TTC549 (cell line): ENCODE measurements at regions not wholly inside any gene's neighbourhood (a gene's known extent, or its start where the extent isn't known, plus 50 kb on each side); places are given as distances from the start of the nearest gene placed in this dataset.
"Not testable (repeated sequence)": the region's sequence is repeated elsewhere in the genome, so short reads cannot be mapped to it uniquely, and the experiment has no call there.

Source experiments
- FAIRE-seq: peaks from 2 replicates; lab custom pipeline; 2012; peaks lifted over from hg19 to GRCh38; lab: Jason Lieb, UNC

DNA sequence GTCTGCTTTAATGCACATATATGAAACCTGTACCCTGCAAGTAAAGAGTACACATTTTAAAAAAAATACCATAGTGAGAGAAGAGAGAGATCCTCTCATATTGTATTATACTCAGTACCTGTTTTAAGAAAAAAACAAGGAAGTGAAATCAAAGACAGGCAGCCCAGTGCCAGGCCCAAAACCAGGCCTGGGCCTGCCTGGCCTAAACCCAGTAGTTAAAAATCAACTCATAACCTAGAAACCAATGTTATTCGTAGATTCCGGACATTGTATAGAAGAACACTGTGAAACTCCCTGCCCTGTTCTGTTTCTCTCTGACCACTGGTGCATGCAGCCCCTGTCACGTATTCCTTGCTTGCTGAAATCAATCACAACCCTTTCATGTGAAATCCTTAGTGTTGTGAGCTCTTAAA lies 1078.0 kb upstream of the FAM98A start:
- FAIRE-seq: not testable (repeated sequence)

DNA sequence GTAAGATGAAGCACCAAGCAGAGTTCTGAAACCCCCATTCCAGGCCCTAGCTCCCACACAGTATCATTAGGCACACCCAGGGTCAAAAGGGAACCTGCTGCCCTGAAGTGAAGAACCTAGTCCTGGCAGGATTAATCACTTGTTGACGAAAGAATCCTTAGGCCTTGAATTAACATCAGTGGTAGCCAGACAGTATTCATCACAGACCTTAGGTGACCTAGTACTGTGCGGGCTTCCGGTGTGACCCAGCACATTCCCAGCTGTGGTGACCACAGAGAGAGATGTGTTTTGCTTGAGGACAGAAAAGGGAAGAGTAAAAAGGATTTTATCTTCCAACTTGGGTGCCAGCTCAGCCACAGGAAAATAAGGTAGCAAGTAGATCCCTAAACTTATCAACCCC lies 1071.4 kb upstream of the FAM98A start:
- no peak for FAIRE-seq

DNA sequence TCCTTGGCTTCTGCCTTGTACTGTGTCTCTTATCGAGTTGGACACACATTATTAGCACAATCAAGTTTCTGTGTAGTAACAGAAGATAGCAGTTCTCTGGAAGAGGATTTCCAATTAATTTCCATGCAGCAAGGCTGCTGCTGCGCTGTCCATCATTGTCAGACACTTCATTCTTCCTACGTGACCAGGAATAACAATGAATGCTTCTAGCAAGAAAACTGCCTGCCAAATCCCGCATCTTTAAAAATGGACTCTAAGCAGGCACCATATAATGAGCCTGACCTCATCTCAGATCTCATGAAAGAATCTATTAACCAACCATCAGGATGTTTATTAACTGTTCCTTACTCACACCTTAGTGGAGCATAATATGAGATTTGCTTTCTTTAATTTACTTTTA lies 1067.7 kb upstream of the FAM98A start:
- FAIRE-seq: no peak

DNA sequence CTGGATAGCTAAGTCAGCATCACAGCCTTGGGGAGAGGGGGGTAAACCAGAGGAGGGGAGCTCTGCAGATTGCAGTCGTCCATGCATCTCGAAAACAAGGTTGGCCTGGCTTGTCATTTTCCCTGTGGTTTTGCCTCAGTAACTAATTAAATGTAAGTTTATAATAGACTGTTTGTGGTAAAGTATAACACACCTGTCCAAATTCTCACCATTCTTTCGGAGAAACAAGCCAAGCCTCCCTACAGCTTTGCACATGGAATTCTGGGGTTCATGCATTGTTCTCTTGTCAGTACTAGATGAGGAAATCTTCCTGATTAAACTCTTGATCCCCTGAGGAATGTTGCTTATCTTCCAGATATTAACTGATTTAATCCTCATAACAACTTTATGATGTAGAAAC lies 1065.2 kb upstream of the FAM98A start:
- no peak for FAIRE-seq

DNA sequence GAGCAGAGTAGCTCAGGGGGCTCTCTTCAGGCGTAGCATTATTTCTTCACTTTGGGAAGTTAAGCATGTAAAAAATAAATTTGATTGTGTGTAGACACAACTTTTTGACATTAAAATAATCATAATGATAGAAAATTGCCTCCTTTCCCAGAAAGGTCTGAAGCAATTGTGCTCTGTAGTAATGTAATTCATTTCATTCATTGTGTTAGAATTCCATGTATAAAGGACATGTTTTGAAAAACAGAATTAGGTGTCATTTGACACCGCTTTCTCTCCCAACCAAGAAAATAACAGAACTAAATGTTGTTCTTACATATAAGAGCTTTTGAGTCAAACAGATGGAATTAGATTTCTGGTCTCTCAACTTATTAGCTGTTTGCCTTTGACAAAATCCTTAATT lies 1064.2 kb upstream of the FAM98A start:
- FAIRE-seq: no peak

DNA sequence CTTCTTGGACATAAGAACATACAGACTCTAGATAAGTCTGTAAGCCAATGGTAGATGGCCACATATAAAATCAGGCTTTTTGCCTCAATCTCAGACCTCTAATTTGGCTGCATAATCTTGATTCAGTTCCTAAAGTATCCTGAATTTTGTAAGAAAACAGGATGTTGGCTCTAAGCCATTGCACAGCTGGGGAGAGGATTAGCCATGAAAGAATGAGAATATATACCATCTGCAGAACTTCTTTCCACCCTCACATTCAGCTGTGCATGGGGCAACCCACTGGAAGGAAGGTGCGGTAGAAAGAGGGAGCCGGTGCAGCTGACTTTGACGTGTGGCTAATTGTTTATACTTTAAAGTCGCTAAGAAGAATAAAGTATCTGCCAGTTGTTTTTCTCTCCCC lies 1061.6 kb upstream of the FAM98A start:
- no peak for FAIRE-seq

DNA sequence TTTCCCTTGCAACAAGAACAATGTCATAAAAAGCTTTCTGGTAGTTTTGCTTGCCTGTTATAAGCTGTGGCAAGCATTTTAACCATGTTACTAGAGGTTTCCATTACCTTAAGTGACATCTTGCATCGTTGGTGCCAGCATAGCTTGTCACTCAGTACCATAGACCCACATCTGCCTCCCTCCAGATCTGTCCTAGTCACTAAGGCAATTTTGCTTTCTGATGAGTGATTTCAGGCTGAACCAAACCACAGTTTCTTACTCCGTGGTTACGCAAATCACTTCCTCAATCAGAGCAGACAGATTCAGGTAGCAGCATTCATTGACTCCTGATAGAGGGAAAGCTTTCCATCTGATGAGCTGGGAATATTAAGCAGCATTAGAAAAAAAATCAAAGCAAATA lies 1057.5 kb upstream of the FAM98A start:
- FAIRE-seq: no peak

DNA sequence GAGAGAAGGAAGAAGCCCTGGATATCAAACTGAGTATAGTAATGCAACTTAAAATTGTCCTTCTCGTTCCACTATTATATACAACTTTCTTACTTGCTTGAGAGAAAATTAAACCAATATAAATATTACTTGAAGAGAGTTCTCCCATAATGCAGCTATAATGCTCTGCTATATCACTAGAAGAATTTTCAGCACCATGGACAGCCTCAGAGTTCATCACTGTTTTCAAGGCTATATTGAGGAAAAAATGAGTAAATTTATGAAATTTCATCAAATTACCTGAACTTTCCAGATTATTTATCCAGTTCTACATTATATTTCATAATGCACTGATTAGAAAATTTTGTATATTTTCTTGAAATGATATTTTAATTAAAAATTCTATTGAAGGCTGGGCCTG lies 1053.5 kb upstream of the FAM98A start:
- FAIRE-seq: no peak

DNA sequence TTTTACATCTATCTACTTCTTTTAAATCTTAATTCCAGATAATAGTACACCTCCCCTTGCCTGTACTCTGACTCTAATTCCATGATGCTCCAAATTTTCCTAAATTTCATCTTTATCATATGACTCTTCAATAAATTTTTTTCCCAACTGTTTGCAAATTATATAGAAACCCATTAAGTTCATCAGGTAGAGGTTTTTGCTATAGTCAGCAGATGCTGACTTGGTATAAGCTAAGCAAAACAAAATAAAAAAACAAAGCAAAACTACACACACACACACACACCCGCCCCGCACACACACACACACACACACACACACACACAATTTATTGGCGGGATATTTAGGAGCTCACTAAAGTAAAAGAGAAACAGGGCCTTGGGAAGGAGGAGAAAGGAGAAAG lies 1047.8 kb upstream of the FAM98A start:
- FAIRE-seq: no peak

DNA sequence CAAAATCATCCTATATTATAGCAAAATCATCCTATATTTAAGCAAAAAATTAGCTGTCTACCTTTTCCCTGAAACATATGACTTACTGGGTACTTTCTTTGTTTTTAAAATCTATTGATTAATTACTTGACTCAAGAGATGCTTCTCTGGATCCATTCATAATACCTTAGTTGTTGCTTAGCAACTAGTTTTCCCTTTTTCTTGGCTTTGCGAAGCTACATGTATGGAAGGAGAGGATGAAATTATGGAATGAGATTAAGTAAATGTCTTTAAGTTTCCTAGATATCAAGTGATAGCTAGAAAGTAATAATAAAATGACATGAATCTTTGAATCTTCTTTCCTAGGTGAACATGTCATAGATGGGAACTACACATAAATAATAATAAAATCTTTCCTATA lies 1033.2 kb upstream of the FAM98A start:
- FAIRE-seq: no peak

DNA sequence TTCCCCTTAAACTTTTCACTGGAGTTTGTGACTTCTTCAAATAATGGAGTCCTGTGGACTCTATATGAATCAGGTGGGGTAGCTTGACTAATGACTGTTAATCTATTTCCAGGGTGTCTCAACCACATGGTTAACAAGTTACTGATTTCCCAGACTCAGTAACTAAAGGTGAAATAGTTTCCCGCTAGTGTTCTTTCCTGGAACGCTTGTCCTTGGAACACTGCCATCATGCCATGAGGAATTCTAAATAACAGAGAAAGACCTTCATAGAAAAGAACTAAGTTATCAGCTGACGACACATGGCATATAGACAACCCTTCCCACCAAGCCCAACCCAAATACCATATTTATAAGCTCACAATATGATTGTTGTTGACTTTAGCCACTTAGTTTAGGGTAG lies 1027.9 kb upstream of the FAM98A start:
- FAIRE-seq: no peak

DNA sequence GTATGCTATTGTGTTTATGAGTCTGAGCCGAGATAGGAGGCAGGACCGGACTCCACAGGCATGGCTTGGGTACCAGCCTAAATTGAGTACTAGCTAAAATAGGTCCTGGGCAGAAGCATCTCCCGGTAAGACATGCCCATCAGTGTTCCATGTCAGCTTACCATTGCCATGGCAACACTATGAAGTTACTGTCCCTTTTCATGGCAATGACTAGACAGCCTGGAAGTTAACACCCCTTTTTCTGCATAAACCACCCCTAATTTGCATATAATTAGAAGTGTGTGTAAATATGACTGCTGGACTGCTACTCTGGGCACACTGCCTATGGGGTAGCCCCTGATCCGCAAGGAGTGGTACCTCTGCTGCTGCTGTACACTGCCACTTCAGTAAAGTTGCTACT lies 1005.1 kb upstream of the FAM98A start:
- no peak for FAIRE-seq

DNA sequence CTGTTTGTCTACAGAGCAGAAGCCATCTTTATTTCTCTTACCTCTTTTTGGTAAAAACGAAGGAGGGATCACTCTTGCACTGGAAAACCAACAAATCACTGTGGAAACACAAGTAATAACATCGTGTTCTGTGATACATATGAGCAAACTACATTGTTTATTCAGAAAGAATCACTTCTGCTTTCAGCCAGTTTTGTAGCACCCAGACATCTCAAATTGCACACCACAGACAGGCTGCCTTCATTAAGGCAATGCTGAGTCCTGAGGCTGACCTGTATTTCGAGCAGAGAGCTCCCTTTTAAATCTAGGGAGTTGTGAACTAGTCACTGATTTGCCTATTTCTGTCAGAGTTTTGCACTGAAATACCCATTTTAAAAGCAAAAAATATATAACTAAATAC lies 1003.2 kb upstream of the FAM98A start:
- FAIRE-seq: no peak

DNA sequence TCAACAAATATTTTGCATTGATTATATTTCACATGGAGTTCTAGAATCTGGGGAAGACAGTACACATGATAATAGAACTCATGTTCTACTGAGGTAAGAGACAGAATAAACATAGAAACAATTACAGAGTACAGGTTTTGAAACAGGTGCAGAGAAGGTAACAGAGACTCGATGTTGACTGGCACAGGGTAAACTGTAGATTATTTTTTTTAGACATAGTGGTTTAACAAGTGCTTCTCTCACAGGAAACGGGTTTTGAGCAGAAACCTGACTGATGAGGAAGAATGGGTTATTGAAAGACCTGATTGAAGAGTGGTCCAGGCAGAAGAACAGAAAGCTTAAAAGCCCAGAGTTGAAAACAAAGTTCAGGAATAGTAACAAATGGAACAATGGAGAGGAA lies 1002.5 kb upstream of the FAM98A start:
- FAIRE-seq: no peak

DNA sequence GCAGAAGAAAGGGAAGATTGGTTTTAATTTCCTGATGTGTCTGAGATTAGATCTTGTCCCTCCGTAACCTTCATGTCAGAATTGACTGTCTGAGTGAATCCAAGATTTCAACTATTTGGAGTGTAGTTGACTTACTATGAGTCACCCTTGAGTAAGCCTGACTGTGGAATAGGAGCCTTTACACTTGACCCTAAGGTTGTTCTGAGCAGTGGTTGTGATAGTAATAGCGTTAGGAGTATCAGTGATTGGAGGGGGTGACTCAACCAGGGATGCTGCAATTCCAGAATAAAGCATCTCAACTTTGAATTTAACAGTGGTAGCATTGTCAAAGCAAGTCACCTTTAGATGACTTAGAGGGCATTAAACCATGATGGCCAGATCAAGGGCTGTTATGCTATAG lies 979.5 kb upstream of the FAM98A start:
- FAIRE-seq: no peak

DNA sequence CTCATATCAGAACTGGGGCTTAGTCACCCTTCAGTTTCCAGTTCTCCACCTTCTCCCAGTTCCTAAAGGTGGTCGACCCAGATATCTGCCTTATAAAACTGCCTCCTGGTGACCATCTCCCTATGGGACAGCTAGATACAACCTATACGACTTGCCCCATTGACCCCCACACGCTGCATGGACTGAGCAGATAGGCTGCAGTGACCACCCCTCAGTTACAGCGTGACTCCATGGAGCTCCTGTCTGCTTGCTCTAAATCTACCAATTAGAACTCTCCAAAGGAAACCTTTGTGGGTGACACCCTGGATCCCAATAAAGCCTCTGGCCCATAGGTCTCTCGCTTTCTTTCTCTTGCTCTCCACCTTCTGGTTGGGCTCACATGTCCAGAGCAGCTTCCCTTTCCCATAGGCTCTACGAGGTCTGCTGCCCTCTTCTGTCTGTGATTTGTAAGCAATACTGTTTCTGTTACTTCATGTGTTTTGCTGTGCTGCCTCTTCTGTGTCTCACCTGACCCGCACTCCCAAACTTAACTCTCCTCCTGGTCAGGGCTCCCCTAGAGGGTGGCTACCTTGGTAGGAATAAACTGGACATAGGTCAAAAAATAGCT lies 971.3 kb upstream of the FAM98A start:
- no peak for FAIRE-seq

DNA sequence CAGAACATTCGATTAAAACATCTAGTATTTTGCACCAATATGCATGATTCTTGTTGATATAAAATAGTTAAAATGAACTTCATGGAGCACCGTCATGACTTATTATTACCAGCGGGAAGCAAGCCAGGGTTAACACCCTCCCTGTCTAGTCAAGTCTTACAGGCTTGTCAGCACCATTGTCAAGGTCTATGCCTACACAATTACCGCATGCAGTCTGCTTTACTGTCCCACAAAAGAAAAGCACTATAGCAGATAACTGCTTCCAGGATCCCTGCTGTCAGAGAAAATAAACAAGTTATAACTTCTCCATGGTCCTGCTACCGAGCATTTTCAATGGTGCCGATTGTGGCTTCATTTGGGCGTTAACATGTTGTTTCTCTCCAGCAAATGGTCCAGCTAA lies 968.0 kb upstream of the FAM98A start:
- FAIRE-seq: no peak

DNA sequence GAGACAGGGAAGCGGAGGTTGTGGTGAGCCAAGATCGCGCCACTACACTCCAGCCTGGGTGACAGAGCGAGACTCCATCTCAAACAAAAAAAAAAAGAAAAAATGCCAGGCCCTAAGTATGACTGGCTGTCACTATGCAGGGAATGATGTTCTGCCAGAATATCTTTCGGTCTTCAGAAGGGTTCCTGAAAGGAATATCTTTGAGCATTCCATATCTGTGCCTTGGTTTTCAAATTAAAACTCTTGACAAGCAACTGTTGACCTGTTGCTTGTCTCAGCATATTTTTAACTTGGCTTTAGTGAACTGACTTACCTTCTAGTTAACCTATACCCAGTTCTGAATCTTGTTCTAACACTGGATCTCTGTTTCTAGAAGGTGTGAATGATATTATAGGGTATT lies 953.2 kb upstream of the FAM98A start:
- FAIRE-seq: no peak

DNA sequence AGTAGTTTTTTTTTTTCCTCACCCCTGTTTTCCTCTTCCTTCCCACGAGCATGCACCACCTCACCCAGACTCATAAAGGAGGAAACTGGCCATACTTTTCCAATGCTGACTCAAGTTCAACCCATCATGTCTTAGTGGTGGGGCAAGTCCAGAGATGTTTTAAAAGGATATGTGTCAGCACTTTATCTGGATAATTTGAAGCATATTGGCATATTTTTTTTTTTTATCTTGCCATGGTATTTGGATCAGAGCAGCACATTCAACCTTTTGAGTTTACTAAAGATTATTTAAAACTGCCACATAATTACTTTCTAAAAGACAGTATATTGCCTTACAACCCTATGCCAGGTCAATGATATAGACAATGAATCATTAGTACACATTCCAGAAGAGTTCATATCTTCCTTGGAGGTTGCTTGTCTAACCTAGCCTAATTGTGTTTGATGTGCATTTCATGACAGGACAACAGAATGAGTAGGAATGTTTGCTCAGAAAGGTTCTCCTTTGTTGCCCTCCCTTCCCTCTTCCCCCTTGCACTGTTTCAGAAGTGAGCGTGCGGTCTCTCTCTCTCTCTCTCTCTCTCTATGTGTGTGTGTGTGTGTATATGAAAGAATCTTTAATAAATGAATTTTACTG lies 950.7 kb upstream of the FAM98A start:
- FAIRE-seq: no peak

DNA sequence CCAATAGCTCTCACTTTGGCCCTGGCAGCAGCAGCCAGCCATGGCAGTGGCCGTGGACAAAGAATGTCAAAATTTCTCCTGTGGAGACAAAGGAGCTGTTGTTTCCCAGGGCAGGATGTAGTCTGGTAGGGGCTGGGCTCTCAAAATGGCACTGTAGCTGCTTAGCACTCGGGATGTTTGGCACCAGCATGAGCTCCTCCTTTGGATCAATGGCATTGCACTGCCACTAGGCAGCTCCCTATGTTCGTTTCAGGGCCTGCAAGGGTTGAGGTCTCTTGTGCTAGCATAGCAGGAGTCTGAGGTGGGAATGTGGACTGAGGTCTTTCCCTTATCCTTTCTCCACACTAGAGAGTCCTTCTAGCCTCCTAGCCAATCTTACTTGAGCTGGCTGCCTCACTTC lies 948.8 kb upstream of the FAM98A start:
- no peak for FAIRE-seq

DNA sequence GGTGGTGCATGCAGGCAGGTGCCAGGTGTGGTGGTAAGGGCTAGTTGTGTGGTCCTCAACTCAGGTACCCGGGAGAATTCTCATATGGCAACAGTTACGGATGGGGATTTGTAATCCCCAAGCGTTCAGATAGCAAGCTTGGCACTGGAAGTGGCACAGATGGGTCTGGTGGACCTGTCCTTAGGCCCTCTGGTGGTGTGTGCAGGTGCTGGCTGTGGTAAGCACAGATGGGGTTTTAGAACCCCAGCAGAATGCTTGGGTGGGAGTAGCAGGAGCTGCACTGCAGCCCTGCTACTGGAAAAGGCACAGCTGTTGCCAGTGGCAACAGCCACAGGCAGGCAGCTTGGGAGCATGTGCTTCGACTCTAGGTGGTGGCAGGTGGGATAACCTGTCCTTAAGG lies 948.2 kb upstream of the FAM98A start:
- no peak for FAIRE-seq

DNA sequence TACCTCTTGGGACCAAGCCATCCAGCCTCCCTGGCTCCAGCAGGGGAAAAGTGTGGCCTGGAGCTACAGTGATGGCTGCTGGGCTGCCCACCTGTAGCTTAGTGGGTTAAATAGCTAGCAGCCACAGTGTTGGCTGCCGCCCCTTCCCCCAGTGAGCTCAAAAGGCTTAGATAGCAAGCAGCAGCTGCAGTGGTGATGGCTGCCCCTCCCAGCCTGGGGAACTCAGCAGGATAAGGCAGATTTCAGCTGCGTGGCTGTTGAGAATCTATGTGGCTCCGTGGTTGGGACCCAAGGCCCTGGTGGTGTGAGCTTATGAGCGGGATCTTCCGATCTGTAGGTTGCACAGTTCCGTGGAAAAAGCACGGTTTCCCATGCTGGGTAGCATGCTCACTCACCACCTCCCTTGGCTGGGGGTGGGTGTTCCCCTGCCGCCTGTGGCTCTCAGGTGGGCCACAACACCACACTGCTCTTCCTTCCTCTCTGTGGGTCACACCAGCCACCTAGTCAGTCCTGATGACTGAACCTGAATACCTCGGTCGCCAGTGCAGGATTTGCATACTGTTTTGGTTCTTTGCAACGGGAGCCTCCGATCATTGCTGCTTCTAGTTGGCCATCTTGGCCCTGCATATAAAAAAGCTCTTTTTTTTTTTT lies 946.5 kb upstream of the FAM98A start:
- no peak for FAIRE-seq

DNA sequence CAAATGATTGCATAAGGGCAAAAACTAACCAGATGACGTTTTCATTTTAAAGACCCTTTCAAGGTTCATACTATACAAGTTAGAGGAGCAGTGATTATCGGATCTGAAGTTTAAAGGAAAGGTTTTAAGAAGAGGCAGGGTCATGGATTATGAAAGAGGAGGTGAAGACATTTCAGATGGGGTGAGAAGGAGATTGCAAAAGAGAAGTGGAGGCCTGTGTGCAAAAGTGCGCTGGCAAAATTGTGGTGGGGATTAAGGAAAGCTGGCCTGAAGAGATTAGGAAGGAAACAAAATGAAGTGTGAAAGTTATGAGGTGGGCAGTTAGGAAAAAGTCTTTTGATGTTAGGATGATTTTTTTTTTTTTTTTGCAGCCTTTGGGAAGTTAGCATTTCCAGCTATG lies 935.7 kb upstream of the FAM98A start:
- no peak for FAIRE-seq

DNA sequence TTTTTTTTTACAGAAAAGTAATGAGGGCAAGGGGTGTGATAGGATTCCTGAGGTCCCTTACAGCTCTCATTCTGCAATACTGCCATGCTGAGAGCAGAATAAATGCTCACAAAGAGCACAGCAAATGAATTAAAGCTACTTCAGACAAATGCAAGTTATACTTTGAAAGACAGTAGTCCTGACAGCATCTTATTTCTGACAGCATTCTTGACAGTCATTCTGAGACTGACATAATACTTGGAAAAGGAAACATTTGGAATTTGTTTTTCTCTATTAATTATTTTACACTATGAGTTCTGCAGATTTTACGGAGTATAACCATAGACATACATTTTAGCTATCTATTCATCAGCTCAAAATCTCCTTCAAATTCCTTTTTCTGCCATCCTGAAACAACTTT lies 935.2 kb upstream of the FAM98A start:
- FAIRE-seq: no peak
